ENCODE measurements at regions not wholly inside any gene's neighbourhood (a gene's known extent, or its start where the extent isn't known, plus 50 kb on each side); places are given as distances from the start of the nearest gene placed in this dataset.

- no peak for TF ChIP-seq MXI1 (IDR thresholded peaks at IDR 0.05; ENCODE audit: low read depth, low read length)
- TF ChIP-seq RFX5 (IDR thresholded peaks at IDR 0.05; ENCODE audit: low read length): no peak
- TF ChIP-seq CHD2 (IDR thresholded peaks at IDR 0.05; ENCODE audit: low read length, partially characterized antibody): no peak
- no peak for TF ChIP-seq TAF1 (IDR thresholded peaks at IDR 0.05; ENCODE audit: borderline replicate concordance, low read depth, low read length)
- no peak for TF ChIP-seq CTCF (IDR thresholded peaks at IDR 0.05)
- no peak for TF ChIP-seq FOXJ3 (CRISPR knock-in tag; IDR thresholded peaks at IDR 0.05)
- TF ChIP-seq POLR2AphosphoS5 (IDR thresholded peaks at IDR 0.05; ENCODE audit: low read depth, low read length): no peak
Observed at GRCh38 chr3:168974617-168975403, 688.7 kb downstream of the MECOM start.

Measured in SK-N-SH (cell line).